DND-41 (cell line): ENCODE measurements at regions not wholly inside any gene's neighbourhood (a gene's known extent, or its start where the extent isn't known, plus 50 kb on each side); places are given as distances from the start of the nearest gene placed in this dataset.
"Not testable (repeated sequence)": the region's sequence is repeated elsewhere in the genome, so short reads cannot be mapped to it uniquely, and the experiment has no call there.

ENCODE experiments used
- ATAC-seq: fragments of 200-7000 bp; cut with Tn5 transposase; 3 replicates; pipeline ENCODE4 v1.9.1; 2021; ENCODE audit warnings: low read depth; ENCODE audit not compliant: insufficient read depth
- DNase-seq: peaks from one replicate; pipeline ENCODE4 v3.0.0-alpha.2; 2020
- H2AFZ ChIP-seq: 2 replicates; pipeline ENCODE4 v1.6.0; 2012; ENCODE audit warnings: low read depth, low read length
- H3K27ac ChIP-seq: 2 replicates; pipeline ENCODE4 v1.5.1; 2012; ENCODE audit warnings: low read length, inconsistent platforms
- H3K27me3 ChIP-seq: fragments of 200-600 bp; sonication (generic); 2 replicates; pipeline ENCODE4 v1.6.0; 2012; ENCODE audit warnings: low read length, mild to moderate bottlenecking, inconsistent platforms; ENCODE audit not compliant: insufficient read depth, poor library complexity
- H3K36me3 ChIP-seq: 2 replicates; pipeline ENCODE4 v1.5.1; 2012; ENCODE audit warnings: low read length, inconsistent platforms; ENCODE audit not compliant: insufficient read depth
- H3K4me1 ChIP-seq: 2 replicates; pipeline ENCODE4 v1.5.1; 2012; ENCODE audit warnings: mild to moderate bottlenecking, low read length; ENCODE audit not compliant: insufficient read depth
- H3K4me2 ChIP-seq: 2 replicates; pipeline ENCODE4 v1.6.0; 2012; ENCODE audit warnings: mild to moderate bottlenecking, moderate library complexity, low read length, inconsistent platforms; ENCODE audit not compliant: insufficient read depth
- H3K4me3 ChIP-seq, 2 experiments: fragments of 200-600 bp in 1 of 2; shearing (Covaris generic) in 1 of 2; 2 replicates each; pipeline ENCODE4 v1.5.1; 2012 to 2016; ENCODE audit warnings: inconsistent platforms in 2 of 2, low read length in 2 of 2, mild to moderate bottlenecking in 2 of 2, low read depth in 1 of 2, moderate library complexity in 1 of 2
- H3K79me2 ChIP-seq: 2 replicates; pipeline ENCODE4 v1.6.0; 2012; ENCODE audit warnings: low read length, inconsistent platforms; ENCODE audit not compliant: insufficient read depth
- H3K9ac ChIP-seq: 2 replicates; pipeline ENCODE4 v1.6.0; 2012; ENCODE audit warnings: low read depth, mild to moderate bottlenecking, inconsistent platforms, low read length, moderate library complexity
- H3K9me3 ChIP-seq: 2 replicates; pipeline ENCODE4 v1.5.1; 2012; ENCODE audit warnings: low read length, moderate library complexity, mild to moderate bottlenecking, inconsistent platforms; ENCODE audit not compliant: insufficient read depth, severe bottlenecking
- H4K20me1 ChIP-seq: 2 replicates; pipeline ENCODE4 v1.6.0; 2012; ENCODE audit warnings: low read length; ENCODE audit not compliant: insufficient read depth
- TF ChIP-seq, protein P1 (sequence below): IDR thresholded peaks from 2 replicates; pipeline ENCODE4 v1.5.1; 2012; ENCODE audit warnings: borderline replicate concordance, low read length, moderate library complexity, mild to moderate bottlenecking; ENCODE audit not compliant: poor library complexity, severe bottlenecking; ENCODE audit errors: extremely low read depth

DNA sequence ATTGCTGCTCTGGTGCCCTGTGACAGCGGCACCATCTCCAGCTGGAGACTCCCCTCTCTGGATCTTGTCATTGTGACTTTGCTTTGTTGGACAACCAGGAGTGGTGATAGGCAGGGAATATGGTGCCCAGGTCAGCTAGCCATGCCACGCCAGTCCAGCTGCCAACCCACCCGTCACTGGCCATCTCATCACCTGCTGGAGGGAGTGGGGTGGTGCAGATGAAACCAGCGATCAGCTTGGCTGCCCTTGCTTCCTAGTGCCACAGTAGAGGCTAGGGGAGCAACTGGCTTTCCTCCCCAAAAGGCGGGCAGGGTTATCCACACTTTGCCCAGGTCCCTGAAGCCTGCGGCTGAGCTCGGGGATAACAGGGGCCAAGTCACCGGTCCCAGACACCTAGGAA lies 129.6 kb downstream of the POTEM start:
- H2AFZ ChIP-seq = peak overlapping the region; percentile 30; the same call in 1 of the 2 replicates
- peak; percentile 7; the same call in 1 of the 3 replicates for ATAC-seq
- DNase-seq, H3K9me3 ChIP-seq, H3K27me3 ChIP-seq, H3K4me2 ChIP-seq, H3K4me3 ChIP-seq, H3K9ac ChIP-seq, H4K20me1 ChIP-seq, H3K79me2 ChIP-seq, H3K4me1 ChIP-seq, H3K36me3 ChIP-seq: not testable (repeated sequence)
- H3K27ac ChIP-seq = peak overlapping the region; percentile 67; the same call in 1 of the 2 replicates
- TF ChIP-seq, protein P1, sequence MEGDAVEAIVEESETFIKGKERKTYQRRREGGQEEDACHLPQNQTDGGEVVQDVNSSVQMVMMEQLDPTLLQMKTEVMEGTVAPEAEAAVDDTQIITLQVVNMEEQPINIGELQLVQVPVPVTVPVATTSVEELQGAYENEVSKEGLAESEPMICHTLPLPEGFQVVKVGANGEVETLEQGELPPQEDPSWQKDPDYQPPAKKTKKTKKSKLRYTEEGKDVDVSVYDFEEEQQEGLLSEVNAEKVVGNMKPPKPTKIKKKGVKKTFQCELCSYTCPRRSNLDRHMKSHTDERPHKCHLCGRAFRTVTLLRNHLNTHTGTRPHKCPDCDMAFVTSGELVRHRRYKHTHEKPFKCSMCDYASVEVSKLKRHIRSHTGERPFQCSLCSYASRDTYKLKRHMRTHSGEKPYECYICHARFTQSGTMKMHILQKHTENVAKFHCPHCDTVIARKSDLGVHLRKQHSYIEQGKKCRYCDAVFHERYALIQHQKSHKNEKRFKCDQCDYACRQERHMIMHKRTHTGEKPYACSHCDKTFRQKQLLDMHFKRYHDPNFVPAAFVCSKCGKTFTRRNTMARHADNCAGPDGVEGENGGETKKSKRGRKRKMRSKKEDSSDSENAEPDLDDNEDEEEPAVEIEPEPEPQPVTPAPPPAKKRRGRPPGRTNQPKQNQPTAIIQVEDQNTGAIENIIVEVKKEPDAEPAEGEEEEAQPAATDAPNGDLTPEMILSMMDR = peak; percentile 24

DNA sequence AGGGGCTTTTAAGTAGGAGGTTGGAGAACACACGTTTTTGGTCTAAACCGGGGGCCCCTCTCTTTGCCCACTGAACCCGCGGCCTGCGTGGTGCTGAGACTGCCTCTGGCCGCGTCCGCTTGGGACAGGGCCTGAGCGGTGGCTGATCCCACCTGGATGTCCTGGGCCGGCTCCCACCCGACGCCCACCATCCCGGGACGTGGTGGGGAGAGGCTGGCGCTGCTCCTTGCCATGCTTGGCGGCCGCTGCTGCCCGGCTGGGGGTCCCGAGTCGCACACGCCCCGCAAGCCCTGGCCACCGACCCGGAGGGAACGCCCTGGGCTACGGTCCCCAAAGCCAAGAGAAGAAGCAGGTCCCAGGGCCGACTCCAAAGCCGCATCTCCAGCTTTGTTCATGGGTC lies 130.1 kb downstream of the POTEM start:
- not testable (repeated sequence) for H3K27me3 ChIP-seq, H3K9ac ChIP-seq, H3K4me1 ChIP-seq, ATAC-seq, H3K9me3 ChIP-seq, H4K20me1 ChIP-seq, H3K4me2 ChIP-seq, H3K27ac ChIP-seq, DNase-seq, H3K79me2 ChIP-seq, H3K36me3 ChIP-seq, H3K4me3 ChIP-seq, H2AFZ ChIP-seq

DNA sequence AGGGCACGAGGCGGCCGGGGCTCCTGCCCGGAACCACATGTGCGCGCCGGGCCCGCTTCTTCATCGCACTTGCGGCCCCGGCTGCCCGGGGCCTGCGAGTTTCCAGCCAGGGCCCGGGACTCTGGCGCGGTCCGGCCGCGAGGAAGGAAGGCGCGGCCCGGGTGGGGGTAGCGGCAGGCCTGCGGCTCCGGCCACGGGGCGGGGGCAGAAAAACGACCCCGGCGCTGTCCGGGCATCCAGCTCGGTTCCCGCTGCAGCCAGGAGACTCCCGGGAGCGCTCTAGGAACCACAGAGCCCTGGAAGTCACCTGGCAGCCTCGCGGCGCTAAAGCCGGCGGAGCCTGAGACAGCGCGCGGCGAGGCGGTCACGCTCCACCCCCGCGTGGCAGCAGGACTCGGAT lies 130.5 kb downstream of the POTEM start:
- H3K9ac ChIP-seq, H4K20me1 ChIP-seq, H3K79me2 ChIP-seq, H3K4me3 ChIP-seq, H3K9me3 ChIP-seq, H3K27me3 ChIP-seq, H2AFZ ChIP-seq, ATAC-seq, H3K27ac ChIP-seq, H3K4me1 ChIP-seq, H3K4me2 ChIP-seq, H3K36me3 ChIP-seq, DNase-seq: not testable (repeated sequence)

DNA sequence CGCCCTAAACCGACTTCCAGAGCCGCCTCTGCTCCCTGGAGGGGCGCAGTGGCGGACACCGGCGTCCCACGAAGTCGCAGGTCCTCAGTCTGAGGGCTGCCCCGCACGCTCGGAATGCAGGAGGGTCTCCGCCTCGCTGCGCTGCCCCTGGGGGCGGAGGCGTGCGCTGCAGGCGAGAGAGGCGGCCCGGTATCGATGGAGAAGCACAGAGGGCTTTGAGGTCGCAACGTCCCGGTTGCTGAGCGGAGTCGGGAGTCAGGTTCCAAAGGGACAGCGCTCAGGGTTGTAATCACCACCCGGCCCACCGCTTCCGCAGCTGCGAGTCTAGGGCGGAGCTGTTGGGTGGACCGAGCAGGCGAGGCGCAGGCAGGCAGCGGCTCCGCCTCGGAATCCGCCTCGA lies 131.0 kb downstream of the POTEM start:
- not testable (repeated sequence) for H3K9me3 ChIP-seq, H4K20me1 ChIP-seq, H3K27me3 ChIP-seq, H2AFZ ChIP-seq, H3K27ac ChIP-seq, H3K4me1 ChIP-seq, DNase-seq, ATAC-seq, H3K36me3 ChIP-seq, H3K79me2 ChIP-seq, H3K4me2 ChIP-seq, H3K9ac ChIP-seq, H3K4me3 ChIP-seq

DNA sequence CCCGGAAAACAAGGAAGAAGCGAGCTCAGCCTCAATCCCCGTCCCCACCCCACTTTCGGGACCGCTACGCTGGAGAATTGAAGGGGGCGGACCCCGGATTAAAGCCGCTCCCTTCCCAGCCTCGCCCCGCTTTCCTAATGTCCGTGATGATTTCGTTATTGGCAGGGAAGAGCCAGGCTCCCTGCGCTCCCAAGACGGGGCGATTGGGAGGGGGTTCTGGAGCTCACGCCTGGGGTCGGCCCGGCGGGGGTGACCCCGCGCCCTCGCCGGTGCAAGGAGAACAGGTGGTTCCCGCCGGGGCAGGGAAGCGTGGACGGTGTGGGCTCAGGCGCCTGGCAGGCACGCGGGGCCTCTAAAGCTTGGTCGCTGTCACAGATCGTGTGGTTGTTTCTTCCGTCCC lies 131.5 kb downstream of the POTEM start:
- not testable (repeated sequence) for H3K4me2 ChIP-seq, ATAC-seq

DNA sequence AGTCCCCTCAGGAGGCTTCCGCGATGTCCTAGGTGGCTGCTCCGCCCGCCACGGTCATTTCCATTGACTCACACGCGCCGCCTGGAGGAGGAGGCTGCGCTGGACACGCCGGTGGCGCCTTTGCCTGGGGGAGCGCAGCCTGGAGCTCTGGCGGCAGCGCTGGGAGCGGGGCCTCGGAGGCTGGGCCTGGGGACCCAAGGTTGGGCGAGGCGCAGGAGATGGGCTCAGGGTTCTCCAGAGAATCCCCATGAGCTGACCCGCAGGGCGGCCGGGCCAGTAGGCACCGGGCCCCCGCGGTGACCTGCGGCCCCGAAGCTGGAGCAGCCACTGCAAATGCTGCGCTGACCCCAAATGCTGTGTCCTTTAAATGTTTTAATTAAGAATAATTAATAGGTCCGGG lies 132.1 kb downstream of the POTEM start:
- not testable (repeated sequence) for H3K4me1 ChIP-seq, H3K9me3 ChIP-seq, H3K36me3 ChIP-seq, DNase-seq, H4K20me1 ChIP-seq, H3K27me3 ChIP-seq, ATAC-seq, H3K9ac ChIP-seq, H3K4me3 ChIP-seq, H2AFZ ChIP-seq, H3K79me2 ChIP-seq, H3K27ac ChIP-seq, H3K4me2 ChIP-seq

More for the DNA sequence above, 131.5 kb downstream of the POTEM start:
- not testable (repeated sequence) for H3K79me2 ChIP-seq, H3K9ac ChIP-seq, H3K36me3 ChIP-seq, H3K27me3 ChIP-seq, H4K20me1 ChIP-seq, H3K4me1 ChIP-seq, DNase-seq, H3K27ac ChIP-seq, H3K9me3 ChIP-seq, H2AFZ ChIP-seq, H3K4me3 ChIP-seq

DNA sequence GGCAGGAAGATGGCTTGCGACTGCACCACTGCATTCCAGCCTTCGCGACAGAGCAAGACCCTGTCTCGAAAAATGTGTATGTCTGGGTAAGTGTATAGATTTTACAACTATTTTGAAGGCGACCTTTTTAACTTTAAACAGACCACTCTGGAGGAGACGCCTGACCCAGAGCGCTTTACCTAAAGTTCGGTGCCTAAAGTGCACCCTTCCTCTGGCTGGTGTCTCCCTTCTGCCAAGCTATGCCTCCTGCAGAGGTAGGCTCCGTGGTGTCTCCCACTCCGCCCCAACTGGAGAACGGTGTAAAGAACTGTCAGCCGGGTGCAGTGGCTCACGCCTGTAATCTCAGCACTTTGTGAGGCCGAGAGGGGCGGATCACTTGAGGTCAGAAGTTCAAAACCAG lies 132.7 kb downstream of the POTEM start:
- H3K4me1 ChIP-seq, ATAC-seq, H3K9ac ChIP-seq, H3K27ac ChIP-seq, H2AFZ ChIP-seq, H3K9me3 ChIP-seq, H3K36me3 ChIP-seq, H3K79me2 ChIP-seq, DNase-seq, H4K20me1 ChIP-seq, H3K4me3 ChIP-seq, H3K27me3 ChIP-seq, H3K4me2 ChIP-seq: not testable (repeated sequence)

DNA sequence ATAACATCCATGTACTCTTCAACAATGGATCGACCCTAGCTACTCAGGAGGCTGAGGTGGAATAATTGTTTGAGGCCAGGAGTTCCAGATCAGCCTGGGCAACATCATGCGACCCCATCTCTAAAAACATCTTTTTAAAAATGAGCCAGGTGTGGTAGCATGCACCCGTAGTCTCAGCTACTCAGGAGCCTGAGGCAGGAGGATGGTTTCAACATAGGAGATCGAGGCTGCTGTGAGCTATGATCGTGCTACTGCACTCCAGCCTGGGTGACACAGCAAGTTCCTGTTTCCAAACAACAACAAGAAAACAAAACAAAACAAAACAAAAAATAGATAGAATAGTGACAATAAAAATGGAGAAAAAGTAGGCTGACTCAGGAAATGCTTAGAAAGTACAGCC lies 138.3 kb downstream of the POTEM start:
- not testable (repeated sequence) for H3K9me3 ChIP-seq, DNase-seq, H3K9ac ChIP-seq, H3K4me2 ChIP-seq, H2AFZ ChIP-seq, H3K27me3 ChIP-seq, H4K20me1 ChIP-seq, H3K4me3 ChIP-seq, H3K79me2 ChIP-seq, H3K27ac ChIP-seq, H3K4me1 ChIP-seq, H3K36me3 ChIP-seq
- peak; percentile 39; the same call in 1 of the 3 replicates for ATAC-seq
